GM10266 (cell line): ENCODE measurements at regions not wholly inside any gene's neighbourhood (a gene's known extent, or its start where the extent isn't known, plus 50 kb on each side); places are given as distances from the start of the nearest gene placed in this dataset.

Experiments used
- DNase-seq: peaks from one replicate; pipeline ENCODE4 v3.0.0; 2012; ENCODE audit errors: extremely low spot score
- TF ChIP-seq, protein P1 (sequence below): IDR thresholded peaks from 2 replicates; pipeline ENCODE4 v1.5.1; 2012; ENCODE audit warnings: mild to moderate bottlenecking, low read depth; ENCODE audit not compliant: control insufficient read depth, insufficient read depth; ENCODE audit errors: missing control alignments

DNA sequence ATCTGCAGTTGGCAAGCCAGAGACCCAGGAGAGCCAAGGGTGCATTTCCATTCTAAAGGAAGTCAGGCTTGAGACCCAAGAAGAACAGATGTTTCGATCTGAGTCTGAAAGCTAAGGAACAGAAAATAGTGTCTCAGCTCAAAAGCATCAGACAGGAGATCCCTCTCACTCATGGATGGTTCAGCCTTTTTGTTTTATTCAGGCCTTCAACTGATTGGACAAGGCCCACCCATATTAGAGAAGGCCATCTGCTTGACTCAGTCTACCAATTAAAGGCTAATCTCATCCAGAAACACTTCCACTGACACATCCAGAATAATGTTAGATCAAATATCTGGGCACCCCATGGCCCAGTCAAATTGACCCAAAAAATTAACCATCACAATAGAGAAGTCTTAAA, 255.0 kb downstream of the TXNL1 start:
- DNase-seq: no peak
- TF ChIP-seq, protein P1, sequence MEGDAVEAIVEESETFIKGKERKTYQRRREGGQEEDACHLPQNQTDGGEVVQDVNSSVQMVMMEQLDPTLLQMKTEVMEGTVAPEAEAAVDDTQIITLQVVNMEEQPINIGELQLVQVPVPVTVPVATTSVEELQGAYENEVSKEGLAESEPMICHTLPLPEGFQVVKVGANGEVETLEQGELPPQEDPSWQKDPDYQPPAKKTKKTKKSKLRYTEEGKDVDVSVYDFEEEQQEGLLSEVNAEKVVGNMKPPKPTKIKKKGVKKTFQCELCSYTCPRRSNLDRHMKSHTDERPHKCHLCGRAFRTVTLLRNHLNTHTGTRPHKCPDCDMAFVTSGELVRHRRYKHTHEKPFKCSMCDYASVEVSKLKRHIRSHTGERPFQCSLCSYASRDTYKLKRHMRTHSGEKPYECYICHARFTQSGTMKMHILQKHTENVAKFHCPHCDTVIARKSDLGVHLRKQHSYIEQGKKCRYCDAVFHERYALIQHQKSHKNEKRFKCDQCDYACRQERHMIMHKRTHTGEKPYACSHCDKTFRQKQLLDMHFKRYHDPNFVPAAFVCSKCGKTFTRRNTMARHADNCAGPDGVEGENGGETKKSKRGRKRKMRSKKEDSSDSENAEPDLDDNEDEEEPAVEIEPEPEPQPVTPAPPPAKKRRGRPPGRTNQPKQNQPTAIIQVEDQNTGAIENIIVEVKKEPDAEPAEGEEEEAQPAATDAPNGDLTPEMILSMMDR: no peak

DNA sequence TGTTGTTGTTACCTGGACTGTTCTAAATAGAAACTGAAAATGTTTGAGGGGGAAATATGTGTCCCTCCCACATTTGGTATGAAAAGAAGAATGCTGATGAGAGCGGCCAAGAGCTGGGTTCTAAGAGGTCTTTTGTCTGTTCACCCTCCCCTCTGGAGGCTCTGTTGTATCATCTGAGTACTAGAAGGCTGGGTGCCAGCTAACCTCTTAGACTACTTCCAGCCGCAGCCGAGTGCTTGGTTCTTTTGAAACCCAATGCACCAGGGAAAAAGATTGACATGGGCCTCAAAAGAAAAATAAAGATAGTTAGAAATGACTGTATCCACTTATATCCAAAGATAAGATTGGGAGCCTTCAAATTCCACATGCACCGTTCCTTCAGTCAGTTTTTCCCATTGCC, 255.9 kb downstream of the TXNL1 start:
- TF ChIP-seq, protein P1: no peak
- DNase-seq: no peak

DNA sequence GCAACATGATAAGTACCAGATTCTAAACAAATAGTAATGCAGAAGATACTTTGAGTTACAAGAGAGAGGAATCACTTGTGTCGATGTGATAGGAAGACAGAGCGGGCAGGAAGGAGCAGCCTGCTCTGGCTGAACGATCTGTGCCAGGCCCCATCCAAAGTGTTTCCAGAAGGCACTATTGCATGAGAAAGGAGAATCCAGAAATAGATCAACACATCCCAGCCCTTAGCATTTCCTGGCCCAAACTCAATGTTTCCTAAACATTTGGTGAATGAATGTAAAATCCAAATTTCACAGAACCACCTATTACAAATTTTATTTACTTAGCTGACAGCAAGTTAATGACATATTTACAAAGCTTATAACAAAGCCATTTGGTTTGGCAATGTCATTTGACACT, 257.2 kb downstream of the TXNL1 start:
- TF ChIP-seq, protein P1: no peak
- DNase-seq: no peak

DNA sequence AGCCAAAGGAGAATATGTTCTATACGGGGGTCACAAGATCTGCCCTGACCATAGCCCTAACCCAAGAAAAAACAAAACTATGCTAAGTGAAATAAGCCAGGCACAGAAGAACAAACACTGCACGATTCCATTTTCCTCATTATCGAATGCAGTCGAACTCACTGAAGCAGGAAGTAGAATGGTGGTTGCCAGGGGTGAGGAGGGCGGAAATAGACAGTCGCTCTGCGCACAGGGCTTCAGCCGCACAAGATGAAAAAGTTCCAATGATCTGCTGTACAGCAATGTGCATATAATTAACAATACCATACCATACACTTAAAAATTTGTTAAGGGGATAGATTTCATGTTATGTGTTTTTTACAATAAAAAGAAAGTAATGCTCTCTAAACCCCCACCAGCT, 257.7 kb downstream of the TXNL1 start:
- no peak for DNase-seq
- TF ChIP-seq, protein P1: no peak

DNA sequence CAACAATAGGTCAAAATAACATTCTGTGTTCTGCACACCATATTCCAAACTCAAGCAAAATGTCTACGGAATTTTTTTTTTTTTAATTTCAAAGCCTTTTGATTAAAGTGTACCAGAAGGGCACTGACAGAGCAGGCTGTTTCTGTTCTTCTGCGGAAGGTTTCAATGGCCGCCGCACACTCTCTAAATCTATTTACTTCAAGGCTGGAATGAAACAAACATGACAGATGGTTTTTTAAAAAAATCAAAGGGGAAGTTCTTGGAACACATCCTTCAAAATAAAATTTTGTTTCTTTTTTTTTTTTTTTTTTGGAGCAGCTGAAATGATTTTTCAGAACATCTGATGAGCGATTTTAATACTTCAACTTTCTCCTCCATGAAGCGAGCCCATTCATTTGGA, 259.1 kb downstream of the TXNL1 start:
- TF ChIP-seq, protein P1: no peak
- no peak for DNase-seq

DNA sequence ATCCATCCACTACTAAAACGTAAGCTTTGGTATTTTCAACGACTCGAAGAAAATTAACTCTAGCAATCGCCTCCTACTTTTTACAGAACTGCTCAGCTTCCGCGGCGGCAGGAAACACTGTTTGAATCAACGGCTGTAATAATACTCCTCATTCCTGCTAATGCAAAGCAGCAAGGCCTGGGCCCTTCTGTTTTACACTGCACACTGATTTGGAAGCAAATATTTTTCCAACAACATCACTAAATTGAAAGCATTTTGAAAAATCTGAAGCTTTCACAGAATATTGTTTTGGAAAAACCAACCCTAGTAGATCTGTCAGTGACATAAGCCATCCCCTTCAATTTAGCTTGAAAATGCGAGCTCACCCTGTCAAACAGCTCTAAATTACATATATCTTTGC, 261.2 kb downstream of the TXNL1 start:
- no peak for DNase-seq
- TF ChIP-seq, protein P1: no peak

DNA sequence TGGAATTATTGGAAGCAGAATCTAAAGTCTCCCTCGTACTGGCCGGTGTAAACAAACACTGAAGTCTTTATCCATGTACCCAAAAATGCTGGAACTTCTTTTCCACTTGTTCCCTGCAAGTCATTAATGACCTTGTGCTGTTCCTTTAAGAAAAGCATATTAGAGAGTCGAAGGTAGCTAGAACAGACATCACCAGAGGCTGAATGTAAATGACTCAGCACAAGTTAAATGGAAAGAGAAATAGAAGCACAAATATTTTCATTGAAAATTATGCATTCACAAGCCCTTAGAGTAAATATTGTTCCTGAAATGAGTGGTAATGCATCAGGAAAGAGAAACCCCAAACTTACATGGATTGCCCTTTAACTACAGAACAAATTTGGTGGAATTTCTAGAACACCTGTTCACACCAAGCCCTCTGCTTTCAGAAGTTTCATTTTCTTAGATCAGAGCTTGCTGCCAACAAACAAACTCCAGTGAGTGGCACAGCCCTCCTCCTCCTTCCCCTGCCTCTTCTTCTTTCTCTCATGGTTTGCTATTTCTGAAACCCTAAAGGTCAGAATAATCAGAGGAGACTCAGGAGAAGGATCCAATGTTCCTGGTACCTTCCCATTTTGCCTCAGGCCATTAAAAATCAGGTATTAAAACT, 264.3 kb downstream of the TXNL1 start:
- TF ChIP-seq, protein P1: no peak
- no peak for DNase-seq
